GM21447 (cell line): ENCODE measurements at regions not wholly inside any gene's neighbourhood (a gene's known extent, or its start where the extent isn't known, plus 50 kb on each side); places are given as distances from the start of the nearest gene placed in this dataset.

Source experiments
- ATAC-seq: cut with Tn5 transposase; IDR thresholded peaks from one replicate; pipeline ENCODE4 v1.9.1; 2021; ENCODE audit not compliant: unreplicated experiment

DNA sequence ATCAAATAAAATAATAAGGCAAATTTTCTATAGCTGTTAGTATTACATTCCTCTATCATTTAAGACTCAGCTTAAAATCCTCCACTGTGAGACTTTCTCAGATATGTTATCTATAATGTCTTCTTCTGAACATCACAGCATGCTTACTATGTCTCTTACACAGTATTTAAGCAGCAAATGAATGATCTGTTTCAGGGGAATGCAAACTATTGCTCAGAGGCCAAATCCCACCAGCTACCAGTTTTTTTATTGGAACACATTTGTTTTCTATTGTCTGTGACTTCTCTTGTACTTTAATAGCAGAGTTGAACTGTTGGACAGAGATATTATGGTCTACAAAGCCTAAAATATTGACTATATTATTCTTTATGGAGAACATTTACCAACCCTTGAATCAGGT is 59.6 kb downstream of the C3orf38 start:
- ATAC-seq, result no peak

DNA sequence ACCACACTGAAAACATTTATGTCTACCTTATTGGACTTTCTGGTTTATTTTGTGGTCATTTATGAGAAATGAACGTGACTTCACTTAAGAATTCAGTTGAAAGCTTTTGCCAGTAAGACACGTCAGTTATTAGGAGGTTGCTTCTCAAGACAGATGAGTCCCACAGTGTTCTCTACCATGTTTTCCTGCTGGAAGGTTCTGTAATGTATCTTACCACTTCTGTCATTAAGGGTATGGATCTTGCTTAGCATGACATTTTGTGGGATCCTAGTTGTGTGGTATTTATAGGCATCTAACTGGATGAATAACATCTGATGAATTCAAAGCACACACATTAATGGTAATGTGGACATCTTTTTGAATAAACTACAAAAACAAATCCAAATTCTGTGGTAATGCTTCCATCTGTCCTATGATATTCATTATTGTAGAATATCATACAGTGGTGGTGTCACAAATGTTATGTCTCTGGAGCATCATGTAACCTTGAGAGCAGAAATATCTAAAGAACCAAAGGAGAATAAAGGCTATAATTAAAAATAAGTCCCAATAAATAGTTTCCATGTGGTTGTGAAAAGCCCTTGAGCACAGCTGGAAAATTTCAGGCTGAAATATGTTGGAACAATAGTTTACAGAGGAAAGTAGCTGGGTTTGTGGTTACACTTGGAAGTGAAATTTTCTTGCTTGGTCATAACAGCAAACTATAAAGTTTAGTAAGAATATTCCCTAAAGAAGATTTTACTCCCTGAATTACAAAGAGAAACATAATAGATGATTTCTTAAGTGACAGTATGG is 61.5 kb downstream of the C3orf38 start:
- no peak for ATAC-seq

DNA sequence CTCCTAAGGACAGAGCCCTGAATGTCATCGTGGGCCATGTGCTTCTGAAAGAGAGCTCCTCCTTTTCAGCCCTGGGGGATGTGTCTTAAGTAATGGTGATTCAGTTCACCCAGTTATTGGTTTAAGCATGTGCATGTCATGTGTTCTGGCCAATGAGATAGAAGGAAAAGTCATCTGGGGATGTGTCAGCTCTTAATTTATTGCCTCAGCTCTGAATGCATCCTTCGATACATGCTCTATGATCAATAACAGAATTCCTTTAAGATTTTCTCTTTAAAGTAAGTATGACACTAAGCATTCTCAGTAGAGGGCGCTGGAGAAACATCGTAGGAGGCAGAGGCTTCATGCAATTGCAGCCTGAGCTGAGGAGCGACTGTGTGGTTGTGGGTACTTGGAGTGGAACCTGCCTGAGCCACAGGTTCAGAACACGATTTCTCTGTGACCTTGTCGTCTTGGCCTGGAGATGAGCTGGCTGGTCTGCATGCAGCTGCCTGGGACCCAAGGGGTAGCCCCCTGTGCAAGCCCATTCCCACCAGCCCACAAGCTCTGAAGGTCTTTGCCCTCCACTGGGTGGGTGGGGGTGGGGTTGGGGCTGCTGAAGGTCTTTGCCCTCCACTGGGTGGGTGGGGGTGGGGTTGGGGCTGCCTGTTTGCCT is 69.5 kb downstream of the C3orf38 start:
- peak; percentile 75 for ATAC-seq

DNA sequence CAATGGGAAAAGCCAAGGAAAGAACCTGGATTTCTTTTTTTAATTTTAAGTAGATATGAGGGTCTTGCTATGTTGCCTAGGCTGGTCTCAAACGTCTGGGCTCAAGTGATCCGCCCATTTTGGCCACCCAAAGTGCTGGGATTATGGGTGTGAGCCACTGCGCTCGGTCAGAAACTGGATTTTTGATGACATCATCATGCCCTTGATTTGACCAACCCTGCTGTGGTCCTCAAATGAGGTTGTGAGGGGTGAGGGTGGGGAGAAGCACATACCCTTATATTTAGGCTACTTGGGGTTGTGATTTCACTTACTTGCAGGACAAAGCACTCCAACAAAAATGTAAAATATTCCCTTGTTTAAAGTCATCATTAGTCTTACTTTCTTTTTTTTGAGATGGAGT is 70.4 kb downstream of the C3orf38 start:
- ATAC-seq, result no peak

DNA sequence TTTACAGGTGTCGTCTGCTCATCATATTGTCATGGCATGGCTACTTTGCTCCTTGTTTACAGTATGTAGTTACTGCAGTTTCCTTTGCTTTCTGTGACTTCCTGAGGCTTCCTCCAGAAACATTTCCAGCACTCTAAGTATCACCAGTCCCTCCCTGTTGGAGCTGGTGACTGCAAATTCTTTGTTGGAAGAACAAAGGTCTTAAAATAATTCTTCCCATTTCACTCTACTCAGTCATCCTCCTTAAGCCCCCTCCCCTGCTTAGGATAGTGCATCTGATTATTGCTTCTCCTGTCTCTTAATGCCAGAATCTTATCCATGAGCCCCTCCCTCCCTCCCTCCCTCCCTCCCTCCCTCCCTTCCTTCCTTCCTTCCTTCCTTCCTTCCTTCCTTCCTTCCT is 72.0 kb downstream of the C3orf38 start:
- ATAC-seq, result no peak

DNA sequence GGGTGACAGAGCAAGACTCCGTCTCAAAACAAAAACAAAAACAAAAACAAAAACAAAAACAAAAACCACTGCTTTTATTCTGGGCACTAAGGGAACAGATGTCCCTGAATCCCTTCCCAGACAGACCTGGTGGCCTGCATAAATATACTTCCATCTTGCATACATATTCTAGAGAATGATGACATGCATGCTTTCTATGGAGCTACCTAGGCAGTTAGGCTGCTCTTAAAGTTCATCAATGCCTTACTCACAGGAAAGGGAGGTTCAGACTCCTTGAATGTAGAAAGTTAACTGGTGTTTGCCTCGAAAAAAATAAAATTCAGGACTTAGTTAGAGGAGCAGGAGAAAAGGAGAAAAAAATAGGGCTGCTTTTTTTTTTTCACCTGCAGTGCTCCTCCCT is 72.6 kb downstream of the C3orf38 start:
- no peak for ATAC-seq

DNA sequence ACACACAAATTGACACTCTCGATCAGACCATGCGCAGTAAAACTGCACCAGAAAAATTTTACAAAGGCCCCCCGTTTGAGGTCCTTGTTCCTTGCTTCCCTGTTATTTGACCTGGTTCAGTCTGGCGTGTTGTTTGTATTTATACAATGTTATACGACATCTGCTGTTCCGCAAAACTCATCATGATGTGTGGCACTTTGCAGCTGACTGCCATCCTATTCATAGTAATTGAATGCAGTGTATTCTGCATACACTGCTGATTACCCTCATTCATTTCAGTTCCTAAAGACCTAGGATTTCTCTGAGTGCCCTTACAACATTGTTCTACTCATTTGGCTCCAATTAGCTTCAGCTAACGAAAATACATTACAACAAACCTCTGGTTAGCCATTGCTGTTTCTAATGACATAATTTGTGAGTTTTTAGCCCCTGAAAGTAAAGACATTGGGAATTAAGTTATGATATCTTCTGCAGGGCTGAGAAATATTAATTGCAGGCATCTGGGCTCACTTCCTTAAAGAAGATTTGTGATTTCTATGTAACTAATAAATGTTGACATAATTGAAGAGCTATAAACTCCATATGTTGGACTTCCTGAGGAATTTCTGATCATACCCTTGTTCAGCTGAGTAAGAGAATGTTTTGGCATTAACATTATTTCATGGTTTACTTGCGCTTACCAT is 75.7 kb downstream of the C3orf38 start:
- no peak for ATAC-seq

DNA sequence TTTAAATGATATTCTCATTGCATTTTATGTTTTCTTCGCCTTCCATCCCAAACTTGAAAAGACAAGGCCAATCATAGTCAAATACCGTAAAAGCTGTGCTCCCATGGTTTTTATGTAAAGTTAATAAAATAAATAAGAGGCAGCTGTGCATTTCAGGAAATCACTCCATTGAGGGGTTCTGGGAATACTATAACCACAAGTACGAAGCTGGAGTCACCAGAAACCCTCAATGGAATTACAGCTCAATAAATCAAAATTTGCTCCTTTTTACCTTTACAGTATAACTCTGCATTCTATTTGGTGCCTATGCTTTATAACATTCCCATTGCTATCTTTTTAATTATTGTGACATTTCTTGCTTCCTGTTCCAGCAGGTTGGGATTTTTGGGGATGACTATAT is 77.2 kb downstream of the C3orf38 start:
- no peak for ATAC-seq

DNA sequence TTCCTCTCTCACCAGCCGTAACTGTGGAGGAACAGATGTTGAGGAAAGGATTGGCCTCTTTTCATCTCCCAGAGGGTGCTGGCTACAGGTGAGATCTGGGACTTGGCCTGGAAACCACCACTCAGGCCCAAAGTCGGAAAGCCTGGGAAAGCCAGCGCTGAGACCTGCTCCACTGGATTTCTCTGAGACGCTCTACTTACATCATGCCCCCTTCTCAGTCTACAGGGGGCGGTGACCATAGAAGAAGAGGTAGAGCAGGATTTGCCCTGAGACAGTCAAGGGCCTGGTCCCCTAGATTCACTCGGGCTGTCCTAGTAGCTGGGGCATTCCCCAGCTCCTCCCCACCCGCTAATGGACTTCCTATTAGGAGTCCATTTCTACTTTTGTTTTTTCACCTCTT is 80.9 kb downstream of the C3orf38 start:
- ATAC-seq, result no peak

DNA sequence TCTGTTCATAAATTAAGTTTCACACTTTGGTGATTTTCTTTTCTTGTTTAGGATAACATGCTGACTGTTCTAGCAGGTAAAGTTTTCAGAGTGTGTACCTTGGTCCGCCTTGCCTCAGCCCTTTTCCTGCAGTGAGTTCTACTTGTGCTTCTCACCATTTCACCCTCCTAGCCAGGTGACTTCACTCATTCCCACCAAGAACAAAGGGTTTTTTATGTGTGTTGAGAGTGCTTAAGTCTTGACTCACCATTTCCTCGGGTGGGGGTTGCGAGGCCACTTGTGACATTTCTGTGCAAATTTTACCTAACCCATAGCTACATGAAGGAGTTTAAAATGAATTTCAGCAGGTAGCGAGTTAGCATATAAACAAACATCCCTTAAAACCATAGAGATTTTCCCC is 81.4 kb downstream of the C3orf38 start:
- ATAC-seq, result no peak

DNA sequence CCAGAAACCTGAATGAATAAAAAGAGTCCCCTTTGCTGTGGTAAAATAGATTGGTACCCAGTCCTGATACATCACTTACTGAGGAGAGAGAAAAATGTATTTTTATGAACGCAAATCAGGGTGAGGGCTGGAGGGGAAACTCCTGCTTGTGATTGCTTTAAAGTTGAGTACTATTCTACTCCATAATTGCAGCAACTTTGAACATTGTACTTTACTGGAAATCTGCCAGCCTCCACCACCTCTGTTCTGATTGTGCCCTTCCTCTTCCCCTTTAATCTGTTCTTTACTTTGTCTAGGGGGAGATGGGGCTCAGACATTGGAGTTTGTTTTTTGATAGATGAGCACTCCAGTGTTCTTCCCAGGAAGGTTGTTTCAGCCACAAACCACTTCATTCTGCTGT is 81.9 kb downstream of the C3orf38 start:
- no peak for ATAC-seq

DNA sequence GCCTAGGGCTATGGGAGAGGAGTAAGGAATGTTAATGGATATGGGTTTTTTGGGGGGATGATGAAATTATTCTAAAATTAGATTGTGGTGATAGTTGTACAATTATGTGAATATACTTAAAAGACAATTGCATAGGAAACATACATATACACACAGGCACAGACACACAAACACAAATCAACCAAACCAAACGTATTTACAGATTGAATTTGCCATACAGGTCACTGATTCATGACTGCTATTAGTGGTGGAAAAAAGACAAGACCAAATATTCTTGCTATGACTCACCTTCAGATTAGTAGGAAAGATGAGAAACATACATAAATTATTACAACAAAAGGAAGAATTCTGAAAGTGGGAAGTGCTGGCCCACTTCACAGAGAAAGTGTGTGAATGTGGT is 85.3 kb downstream of the C3orf38 start:
- no peak for ATAC-seq

DNA sequence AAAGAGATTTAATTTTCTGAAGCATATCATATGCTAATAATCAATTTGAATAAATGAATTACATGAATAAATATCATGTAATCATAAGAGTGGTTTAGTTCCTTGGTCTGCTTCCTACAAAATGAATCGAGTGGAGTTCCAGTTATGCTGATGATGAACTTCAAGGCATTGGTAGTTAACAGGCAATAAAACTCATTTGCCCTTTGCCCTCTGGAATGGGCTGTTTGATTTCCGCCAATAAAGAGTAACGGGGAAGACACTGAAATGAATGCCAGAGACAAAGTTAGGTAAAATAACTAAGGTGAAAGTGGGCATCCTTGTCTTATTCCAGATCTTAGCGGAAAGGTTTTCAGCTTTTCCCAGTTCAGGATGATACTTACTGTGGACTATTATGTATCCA is 90.1 kb downstream of the C3orf38 start:
- ATAC-seq, result no peak

DNA sequence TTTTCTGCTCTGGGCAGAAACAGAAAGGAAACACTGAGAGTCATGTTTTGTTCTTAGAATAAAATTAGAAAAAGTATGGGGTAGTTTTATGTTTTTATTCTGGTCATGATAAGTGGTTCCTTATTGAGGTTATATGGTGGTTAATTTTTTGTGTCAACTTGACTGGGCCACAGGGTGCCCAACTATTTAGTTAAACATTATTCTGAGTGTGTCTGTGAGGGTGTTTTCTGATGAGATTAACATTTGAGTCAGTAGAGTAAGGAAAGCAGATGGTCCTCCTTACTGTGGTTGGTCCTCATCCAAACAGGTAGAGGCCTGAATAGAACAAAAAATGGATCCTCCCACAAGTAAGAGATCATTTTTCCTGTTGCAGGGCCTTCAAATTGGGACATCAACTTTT is 98.9 kb downstream of the C3orf38 start:
- ATAC-seq, result no peak

DNA sequence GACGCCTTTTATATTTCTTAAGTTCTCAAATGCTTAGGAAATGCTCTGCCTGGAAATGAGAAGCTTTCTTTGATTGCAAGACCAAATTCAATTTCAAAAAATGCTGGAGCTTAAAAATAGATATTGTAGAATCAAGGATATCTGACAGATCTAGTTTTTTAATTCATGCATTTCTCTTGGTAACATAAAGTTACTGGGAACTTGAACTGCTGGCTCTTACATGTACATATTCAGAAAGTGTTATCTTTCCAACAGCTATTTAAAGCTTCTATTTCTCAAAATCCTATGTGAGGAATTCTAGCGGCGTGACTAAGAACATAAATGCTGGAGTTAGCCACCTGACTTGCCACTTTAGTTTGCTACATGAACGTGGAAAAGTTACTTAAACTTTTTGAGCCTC is 109.3 kb downstream of the C3orf38 start:
- no peak for ATAC-seq

DNA sequence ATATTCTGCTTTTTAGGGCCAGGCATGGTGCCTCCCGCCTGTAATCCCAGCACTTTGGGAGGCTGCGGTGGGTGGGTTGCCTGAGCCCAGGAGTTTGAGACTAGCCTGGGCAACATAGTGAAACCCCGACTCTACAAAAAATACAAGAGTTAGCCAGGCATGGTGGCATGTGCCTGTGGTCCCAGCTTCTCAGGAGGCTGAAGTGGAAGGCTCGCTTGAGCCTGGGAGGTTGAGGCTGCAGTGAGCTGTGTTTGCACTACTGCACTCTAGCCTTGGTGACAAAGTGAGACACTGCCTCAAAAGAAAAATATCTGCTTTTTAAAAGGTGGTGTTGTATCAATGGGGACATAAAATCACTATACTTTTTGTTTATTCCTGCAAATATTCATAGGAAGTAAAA is 112.8 kb downstream of the C3orf38 start:
- no peak for ATAC-seq

DNA sequence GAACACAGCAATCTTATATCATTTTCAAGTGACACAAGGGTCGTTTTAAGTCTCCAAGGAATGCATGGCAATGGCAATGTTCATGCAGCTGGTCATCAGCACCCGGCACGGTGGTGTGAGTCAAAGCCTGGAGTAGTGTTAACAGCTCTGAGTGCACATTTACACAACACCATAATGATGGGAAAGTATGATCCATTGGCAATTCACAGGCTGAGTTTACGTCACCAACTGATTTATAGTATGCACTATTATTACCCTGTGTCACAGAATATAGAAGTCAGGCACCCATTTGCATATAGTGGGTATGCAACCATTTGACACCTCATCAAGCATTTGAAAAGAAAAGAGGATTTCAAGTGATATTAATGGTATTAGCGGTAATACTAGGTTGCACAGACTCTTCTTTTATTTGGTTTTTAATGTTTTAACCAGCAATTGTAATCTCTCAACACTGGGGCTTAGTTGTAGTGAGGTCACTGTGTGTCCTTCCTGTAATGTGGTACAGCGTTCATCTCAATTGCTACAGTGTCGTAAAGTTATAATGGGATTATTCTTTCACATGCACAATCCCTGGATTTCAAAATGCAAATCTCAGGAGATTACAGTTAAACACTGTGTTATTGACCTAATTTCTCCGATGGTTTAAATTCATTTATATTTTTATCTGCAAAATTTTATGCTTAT is 113.8 kb downstream of the C3orf38 start:
- no peak for ATAC-seq

DNA sequence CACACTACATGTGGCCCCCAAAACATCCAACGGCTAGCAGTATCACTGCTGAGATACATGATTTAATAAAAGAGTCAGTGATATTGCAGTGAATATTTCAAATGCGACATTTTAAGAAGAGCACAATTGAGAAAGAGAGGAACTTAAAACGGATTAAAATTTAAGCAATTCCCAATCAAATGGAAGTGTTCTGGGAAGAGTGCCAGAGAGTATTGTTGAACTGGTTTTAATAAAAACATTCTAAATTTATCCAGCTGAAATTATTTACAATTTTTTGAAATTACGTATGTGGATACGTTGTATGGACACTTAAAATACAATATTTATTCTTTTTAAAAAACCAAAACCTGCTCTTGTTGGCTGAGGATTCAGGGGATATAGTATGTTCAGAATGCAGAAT is 117.7 kb downstream of the C3orf38 start:
- no peak for ATAC-seq

DNA sequence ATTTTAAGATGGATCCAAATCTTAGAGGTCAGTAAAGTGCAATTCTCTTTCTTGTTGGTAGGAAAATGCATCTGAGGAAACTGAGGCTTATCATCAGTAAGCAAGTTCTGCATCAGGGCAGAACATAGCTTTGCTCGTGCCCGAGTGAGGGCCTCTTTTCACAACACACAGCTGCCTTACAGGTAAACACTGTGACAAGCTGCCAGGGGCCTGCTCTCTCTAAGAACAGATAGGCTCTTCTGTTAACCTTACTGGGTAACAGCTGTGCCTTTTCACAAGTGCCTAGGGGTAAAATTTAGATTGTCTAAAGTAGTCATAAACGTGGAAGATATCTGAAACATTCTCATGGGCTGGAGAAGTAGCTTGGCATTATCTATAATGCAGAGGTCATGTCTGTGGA is 118.1 kb downstream of the C3orf38 start:
- ATAC-seq, result no peak

DNA sequence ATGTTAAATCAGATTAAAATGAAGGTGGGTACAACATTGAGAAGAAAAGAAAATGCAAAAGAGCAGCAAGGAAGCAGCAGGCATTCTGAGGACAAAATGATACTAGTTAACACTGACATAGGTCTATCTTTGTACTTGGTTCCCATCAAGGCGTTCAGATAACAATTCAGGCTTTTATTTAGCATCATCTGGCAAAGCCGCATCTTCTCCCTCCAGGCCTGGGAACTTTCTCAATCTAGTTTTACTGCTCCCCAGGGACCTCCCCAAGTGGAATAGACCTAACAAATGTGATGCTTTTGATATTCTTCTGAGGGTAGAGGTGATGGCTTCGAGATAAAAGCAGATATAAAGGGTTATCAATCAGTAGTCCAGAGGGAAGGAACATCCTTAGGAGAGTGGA is 130.6 kb downstream of the C3orf38 start:
- no peak for ATAC-seq

DNA sequence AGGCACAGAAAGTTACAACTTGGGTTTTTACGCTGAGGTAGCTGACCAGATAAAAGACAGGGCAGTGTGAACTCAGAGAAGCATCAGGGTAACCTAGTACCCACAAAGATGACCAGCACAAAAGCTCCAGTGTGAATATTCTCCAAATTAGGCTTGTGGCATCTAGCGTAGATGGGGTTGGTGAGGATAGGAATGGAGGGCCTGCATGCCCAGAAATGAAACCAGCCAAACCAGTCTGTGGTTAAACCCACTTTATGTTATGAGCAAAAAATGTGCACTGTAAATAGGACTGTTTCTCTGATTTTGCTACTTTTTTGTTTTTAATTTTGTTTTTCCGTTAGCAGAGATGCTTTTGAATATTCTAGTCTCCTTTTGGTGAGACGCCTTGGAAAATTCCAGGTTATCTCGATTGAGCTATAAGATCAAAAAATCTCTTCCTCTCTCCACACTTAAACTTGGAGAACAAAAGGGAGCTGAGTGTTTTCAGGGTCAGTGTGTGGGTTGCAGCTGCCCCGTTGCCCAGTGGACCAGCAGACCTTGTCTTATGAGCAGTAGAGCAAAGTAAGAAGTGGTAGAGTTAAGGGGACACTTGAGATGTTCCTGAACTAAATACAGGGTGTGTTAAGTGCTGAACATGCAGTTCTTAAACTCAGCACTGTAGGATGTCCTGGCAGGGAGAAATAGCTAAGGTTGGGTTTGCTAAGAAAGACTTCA is 132.9 kb downstream of the C3orf38 start:
- ATAC-seq, result no peak
